Breast epithelium (tissue), 3 donors: ENCODE measurements at regions not wholly inside any gene's neighbourhood (a gene's known extent, or its start where the extent isn't known, plus 50 kb on each side); places are given as distances from the start of the nearest gene placed in this dataset.

Experiments
- POLR2A ChIP-seq: fragments of 450-650 bp; IDR thresholded peaks from one replicate; pipeline ENCODE4 v1.6.1; 2016; ENCODE audit warnings: antibody characterized with exemption, mild to moderate bottlenecking, moderate library complexity
- TF ChIP-seq, protein P1 (sequence below), 3 donors: fragments of 450-650 bp; IDR thresholded peaks; one replicate each; pipeline ENCODE4 v1.5.1; 2016 to 2017; ENCODE audit warnings: antibody characterized with exemption in 3 of 3, mild to moderate bottlenecking in 3 of 3, moderate library complexity in 3 of 3

DNA sequence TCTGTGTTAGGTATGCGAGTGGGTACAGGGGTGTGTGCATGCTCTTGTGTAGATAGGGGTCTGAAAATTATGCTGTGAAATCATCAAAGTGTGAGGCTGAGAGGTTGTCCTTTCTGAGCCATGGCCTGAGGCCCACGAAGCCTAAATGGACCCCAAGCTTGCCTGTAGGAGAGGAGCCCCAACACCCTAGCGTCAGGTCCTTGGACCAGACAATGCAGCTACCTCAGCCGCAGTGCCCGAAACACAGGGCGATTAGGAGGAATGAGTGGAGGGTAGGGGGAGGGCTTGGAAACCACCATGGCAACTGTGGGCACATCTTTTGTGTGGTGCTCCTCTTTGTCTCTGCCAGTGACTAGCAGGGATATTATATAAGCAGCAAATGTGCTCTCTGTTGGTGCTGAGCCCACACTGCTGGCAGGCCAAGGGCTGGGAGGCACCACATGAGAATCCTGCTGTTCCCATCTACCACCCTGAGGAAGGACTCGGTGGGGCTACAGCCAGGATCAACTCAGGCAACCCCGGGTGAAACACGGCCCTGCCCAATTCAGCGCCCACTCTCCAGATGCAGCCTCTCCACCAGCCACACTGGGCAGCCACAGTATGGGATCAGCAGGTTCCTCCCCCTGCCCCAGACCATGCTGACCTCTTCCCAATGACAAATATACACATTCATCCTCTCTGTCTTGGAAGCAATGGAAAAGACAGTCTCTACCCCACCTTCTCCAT is 84.6 kb upstream of the FSTL4 start:
- TF ChIP-seq, protein P1, sequence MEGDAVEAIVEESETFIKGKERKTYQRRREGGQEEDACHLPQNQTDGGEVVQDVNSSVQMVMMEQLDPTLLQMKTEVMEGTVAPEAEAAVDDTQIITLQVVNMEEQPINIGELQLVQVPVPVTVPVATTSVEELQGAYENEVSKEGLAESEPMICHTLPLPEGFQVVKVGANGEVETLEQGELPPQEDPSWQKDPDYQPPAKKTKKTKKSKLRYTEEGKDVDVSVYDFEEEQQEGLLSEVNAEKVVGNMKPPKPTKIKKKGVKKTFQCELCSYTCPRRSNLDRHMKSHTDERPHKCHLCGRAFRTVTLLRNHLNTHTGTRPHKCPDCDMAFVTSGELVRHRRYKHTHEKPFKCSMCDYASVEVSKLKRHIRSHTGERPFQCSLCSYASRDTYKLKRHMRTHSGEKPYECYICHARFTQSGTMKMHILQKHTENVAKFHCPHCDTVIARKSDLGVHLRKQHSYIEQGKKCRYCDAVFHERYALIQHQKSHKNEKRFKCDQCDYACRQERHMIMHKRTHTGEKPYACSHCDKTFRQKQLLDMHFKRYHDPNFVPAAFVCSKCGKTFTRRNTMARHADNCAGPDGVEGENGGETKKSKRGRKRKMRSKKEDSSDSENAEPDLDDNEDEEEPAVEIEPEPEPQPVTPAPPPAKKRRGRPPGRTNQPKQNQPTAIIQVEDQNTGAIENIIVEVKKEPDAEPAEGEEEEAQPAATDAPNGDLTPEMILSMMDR (IDR thresholded peaks at IDR 0.05): no peak
- TF ChIP-seq POLR2A: no peak
